Kidney (tissue), 13 donors: ENCODE measurements at regions not wholly inside any gene's neighbourhood (a gene's known extent, or its start where the extent isn't known, plus 50 kb on each side); places are given as distances from the start of the nearest gene placed in this dataset.

Experiments
- DNase-seq, 5 donors: peaks; one replicate each; pipeline ENCODE4 v3.0.0-alpha.2; 2013 to 2020
- FAIRE-seq: peaks from 2 replicates; lab custom pipeline; 2012; peaks lifted over from hg19 to GRCh38; lab: Jason Lieb, UNC
- H3K27ac ChIP-seq, 2 donors: one replicate each; pipeline ENCODE4 v1.7.0; 2013; ENCODE audit warnings: low read depth in 2 of 2, low read length in 2 of 2, inconsistent platforms in 1 of 2
- H3K27me3 ChIP-seq: one replicate; pipeline ENCODE4 v1.7.1; 2013; ENCODE audit warnings: low read length, inconsistent platforms; ENCODE audit not compliant: control insufficient read depth, insufficient read depth
- H3K36me3 ChIP-seq, 3 donors: one replicate each; pipeline versions ENCODE4 v1.7.0 to v1.7.1; 2013; ENCODE audit warnings: low read length in 3 of 3, control low read depth in 1 of 3, inconsistent platforms in 1 of 3; ENCODE audit not compliant: insufficient read depth in 3 of 3, control insufficient read depth in 2 of 3
- H3K4me1 ChIP-seq, 3 donors: one replicate each; pipeline versions ENCODE4 v1.7.0 to v1.7.1; 2013; ENCODE audit warnings: low read length in 3 of 3, inconsistent platforms in 1 of 3, low read depth in 1 of 3; ENCODE audit not compliant: control insufficient read depth in 2 of 3, insufficient read depth in 2 of 3
- H3K4me3 ChIP-seq, 3 donors: one replicate each; pipeline versions ENCODE4 v1.7.0 to v1.8.1; 2013; ENCODE audit warnings: low read length in 3 of 3, control low read depth in 1 of 3, inconsistent platforms in 1 of 3
- H3K9ac ChIP-seq, 3 donors: one replicate each; pipeline versions ENCODE4 v1.7.0 to v1.7.1; 2013; ENCODE audit warnings: low read length in 3 of 3, control low read depth in 1 of 3, inconsistent platforms in 1 of 3
- H3K9me3 ChIP-seq, 3 donors: one replicate each; pipeline versions ENCODE4 v1.7.0 to v1.7.1; 2013; ENCODE audit warnings: low read length in 3 of 3, control low read depth in 1 of 3, inconsistent platforms in 1 of 3; ENCODE audit not compliant: control insufficient read depth in 2 of 3, insufficient read depth in 1 of 3
- CTCF ChIP-seq: IDR thresholded peaks from 3 replicates; pipeline ENCODE4 v1.5.1; 2012; ENCODE audit warnings: mild to moderate bottlenecking, moderate library complexity, borderline replicate concordance; ENCODE audit not compliant: insufficient read depth; ENCODE audit errors: extremely low read depth
- intact Hi-C: fragments of 100-400 bp; cut with DNase I; formaldehyde crosslinking; loops from one replicate; pipeline ENCODE4 v1.11.1; 2022
- donor health status: control.
- donor health status: control.
- donor health status: control.
- donor health status: control.
- donor health status: control.
- donor health status: DM: yes; HTN: yes; CAD: no.
- donor health status: Normal renal cell carcinoma (clear cell type).

- intact Hi-C loops, result no loop called here
- H3K9ac ChIP-seq, result no peak overlapping the region
- no peak for FAIRE-seq
- H3K27me3 ChIP-seq, result no peaks in the 10 kb centered on the region
- H3K9me3 ChIP-seq, result no peaks in the 10 kb centered on the region
- H3K4me1 ChIP-seq, result no peaks in the 10 kb centered on the region
- no peak for DNase-seq
- H3K36me3 ChIP-seq, result no peaks in the 10 kb centered on the region
- H3K27ac ChIP-seq, result no peak overlapping the region
- TF ChIP-seq CTCF, result no peak
- H3K4me3 ChIP-seq, result no peak overlapping the region
Measured at GRCh38 chr9:101915482-101915881, 177.0 kb upstream of the GRIN3A start.

- Histone ChIP-seq H3K4me1 (no peaks in the 10 kb centered on the region), H3K9me3 (peaks cover 0 to 3% (median 0%) of the 10 kb centered on the region in 3 donors), H3K4me3 (no peak overlapping the region), H3K36me3 (no peaks in the 10 kb centered on the region), H3K27me3 (no peaks in the 10 kb centered on the region), H3K9ac (no peak overlapping the region), H3K27ac (no peak overlapping the region)
- no peak for TF ChIP-seq CTCF
- DNase-seq, result no peak
- FAIRE-seq, result no peak
- intact Hi-C loops, result no loop called here
Measured at GRCh38 chr9:101912698-101913097, 174.3 kb upstream of the GRIN3A start.

GRCh38 chr9:101907466-101907865, 169.0 kb upstream of the GRIN3A start:
- Histone ChIP-seq H3K36me3 (no peaks in the 10 kb centered on the region), H3K4me1 (no peaks in the 10 kb centered on the region), H3K27ac (no peak overlapping the region), H3K27me3 (no peaks in the 10 kb centered on the region), H3K9me3 (peaks cover 0 to 3% (median 0%) of the 10 kb centered on the region in 3 donors), H3K9ac (no peak overlapping the region), H3K4me3 (no peak overlapping the region)
- DNase-seq, result no peak
- TF ChIP-seq CTCF, result no peak
- intact Hi-C loops, result no loop called here
- FAIRE-seq, result no peak

GRCh38 chr9:101904845-101905244, 166.4 kb upstream of the GRIN3A start:
- FAIRE-seq, result no peak
- Histone ChIP-seq H3K4me1 (no peaks in the 10 kb centered on the region), H3K9me3 (peaks cover 0 to 3% (median 0%) of the 10 kb centered on the region in 3 donors), H3K27me3 (no peaks in the 10 kb centered on the region), H3K4me3 (no peak overlapping the region), H3K9ac (no peak overlapping the region), H3K36me3 (no peaks in the 10 kb centered on the region), H3K27ac (no peak overlapping the region)
- intact Hi-C loops, result no loop called here
- DNase-seq, result no peak
- no peak for TF ChIP-seq CTCF
